ENCODE measurements at regions not wholly inside any gene's neighbourhood (a gene's known extent, or its start where the extent isn't known, plus 50 kb on each side); places are given as distances from the start of the nearest gene placed in this dataset.

GRCh38 chr5:155148694-155149093 is 135.1 kb downstream of the KIF4B start:
- dilution Hi-C loops (cut with MboI; ENCODE audit: extremely low pct_ligation_motif_present, low sequenced_read_pairs) = no loop called here
- DNase-seq (ENCODE audit: low read depth, low spot score) = no peak
- ChIA-PET POLR2A (no interaction called here), CTCF (interaction anchor here (0.8 to 3.5 kb wide), 7 partner anchors 9 to 501 kb away, joined by 3 to 75 read pairs (median 4); no protein-coding TSS in a partner anchor)
- Histone ChIP-seq H3K4me3 (replicated peaks in 1 of 3; ENCODE audit: insufficient read depth in 1 of 3, low read depth in 1 of 3, low read length in 3 of 3) (no peak overlapping the region), H3K27me3 (ENCODE audit: control insufficient read depth in 2 of 2, insufficient read depth in 2 of 2, low read length in 2 of 2) (peaks cover 6 to 10% of the 10 kb centered on the region in 2 experiments), H3K36me3 (ENCODE audit: control insufficient read depth in 2 of 2, extremely low read depth in 1 of 2, insufficient read depth in 2 of 2, low read length in 2 of 2) (no peaks in the 10 kb centered on the region), H4K20me1 (replicated peaks; ENCODE audit: control insufficient read depth, extremely low read depth, insufficient read depth, low read length) (no peaks in the 10 kb centered on the region), H2AFZ (ENCODE audit: low read depth, low read length) (no peak overlapping the region), H3K9me3 (replicated peaks; ENCODE audit: control insufficient read depth, insufficient read depth, low read length) (no peaks in the 10 kb centered on the region), H3K9ac (replicated peaks; ENCODE audit: extremely low read depth, insufficient read depth, low read length) (no peak overlapping the region), H3K79me2 (ENCODE audit: control insufficient read depth, insufficient read depth, low read length) (no peaks in the 10 kb centered on the region), H3K27ac (ENCODE audit: insufficient read depth, low read depth, low read length) (no peak overlapping the region), H3K4me1 (ENCODE audit: control insufficient read depth, extremely low read depth, insufficient read depth, low read length) (no peaks in the 10 kb centered on the region), H3K4me2 (ENCODE audit: insufficient read depth, low read length) (no peak overlapping the region), H3K9me1 (replicated peaks; ENCODE audit: control insufficient read depth, extremely low read depth, insufficient read depth, low read length) (no peaks in the 10 kb centered on the region)
- intact Hi-C loops (cut with micrococcal nuclease) = loop anchor here (5.0 kb wide), 1 partner anchor 161 kb away; no protein-coding TSS in a partner anchor
- TF ChIP-seq MAX (IDR thresholded peaks at IDR 0.05; ENCODE audit: insufficient read depth, insufficient read length) (no peak), EZH2 (IDR thresholded peaks at IDR 0.05; ENCODE audit: borderline replicate concordance, low read depth, low read length, severe bottlenecking) (no peak), POLR2AphosphoS5 (IDR thresholded peaks at IDR 0.05; ENCODE audit: insufficient read depth, low read depth, low read length) (no peak), FOS (IDR thresholded peaks at IDR 0.05; ENCODE audit: borderline replicate concordance, insufficient read depth, low read length) (no peak), GATA2 (IDR thresholded peaks at IDR 0.05; ENCODE audit: insufficient read depth, insufficient read length, low read depth, low read length) (no peak), JUN (IDR thresholded peaks at IDR 0.05; ENCODE audit: borderline replicate concordance, insufficient read depth, insufficient read length, low read depth) (no peak), MYC (IDR thresholded peaks at IDR 0.05; ENCODE audit: low read depth, low read length) (no peak), CTCF (IDR thresholded peaks at IDR 0.05; ENCODE audit: extremely low read depth in 1 of 2, insufficient read depth in 1 of 2, low read depth in 1 of 2, low read length in 2 of 2) (no peak), POLR2A (IDR thresholded peaks at IDR 0.05; ENCODE audit: low read depth, low read length) (no peak)
- FAIRE-seq = no peak
- BruUV-seq (replicated peaks) = no TSS peak

Measured in endothelial cell of umbilical vein (primary cell).